ENCODE measurements at regions not wholly inside any gene's neighbourhood (a gene's known extent, or its start where the extent isn't known, plus 50 kb on each side); places are given as distances from the start of the nearest gene placed in this dataset.

- DNase-seq: no peak
Observed at GRCh38 chr9:129240581-129241211, 62.6 kb upstream of the IER5L start.

DNA sequence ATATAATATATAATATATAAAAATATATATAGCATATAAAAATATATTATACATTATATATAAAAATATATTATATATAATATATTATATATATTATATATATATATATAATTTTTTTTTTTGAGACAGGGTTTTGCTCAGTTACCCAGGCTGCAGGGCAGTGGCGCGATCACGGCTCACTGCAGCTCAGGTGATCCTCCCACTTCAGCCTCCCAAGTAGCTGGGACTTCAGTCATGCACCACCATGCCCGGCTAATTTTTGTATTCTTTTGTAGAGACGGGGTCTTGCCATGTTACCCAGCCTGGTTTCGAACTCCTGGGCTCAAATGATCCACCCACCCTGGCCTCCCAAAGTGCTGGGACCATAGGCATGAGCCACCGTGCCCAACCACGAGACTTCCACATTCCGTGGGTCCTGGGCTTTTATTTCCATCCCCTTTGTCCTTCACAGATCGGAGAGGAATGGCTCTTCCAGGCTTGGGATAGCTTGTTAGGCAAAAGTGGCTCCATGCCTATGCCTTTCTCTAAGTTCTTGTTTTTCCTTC is 62.0 kb upstream of the IER5L start:
- no peak for DNase-seq

DNA sequence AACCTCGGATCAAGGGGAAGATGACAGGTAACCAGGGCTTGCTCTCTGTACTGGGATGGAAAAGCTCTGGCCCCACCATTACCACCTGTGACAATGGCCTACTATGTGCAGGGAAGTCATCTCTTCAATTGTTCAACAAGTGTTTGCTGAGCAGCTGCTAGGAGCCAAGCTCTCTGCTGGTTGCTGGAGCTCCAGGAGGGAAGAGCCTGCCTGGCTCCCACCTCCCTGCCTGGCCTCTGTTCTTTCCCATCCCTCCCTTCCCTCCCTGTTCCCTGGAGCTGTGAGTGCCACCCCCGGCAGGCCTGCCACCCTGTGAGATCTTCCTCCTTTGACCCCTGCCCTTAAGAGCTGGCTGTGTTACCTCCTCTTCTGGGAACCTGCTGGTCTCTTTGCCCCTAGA is 59.7 kb upstream of the IER5L start:
- no peak for DNase-seq

GRCh38 chr9:129237164-129237611 is 59.1 kb upstream of the IER5L start:
- no peak for DNase-seq

DNA sequence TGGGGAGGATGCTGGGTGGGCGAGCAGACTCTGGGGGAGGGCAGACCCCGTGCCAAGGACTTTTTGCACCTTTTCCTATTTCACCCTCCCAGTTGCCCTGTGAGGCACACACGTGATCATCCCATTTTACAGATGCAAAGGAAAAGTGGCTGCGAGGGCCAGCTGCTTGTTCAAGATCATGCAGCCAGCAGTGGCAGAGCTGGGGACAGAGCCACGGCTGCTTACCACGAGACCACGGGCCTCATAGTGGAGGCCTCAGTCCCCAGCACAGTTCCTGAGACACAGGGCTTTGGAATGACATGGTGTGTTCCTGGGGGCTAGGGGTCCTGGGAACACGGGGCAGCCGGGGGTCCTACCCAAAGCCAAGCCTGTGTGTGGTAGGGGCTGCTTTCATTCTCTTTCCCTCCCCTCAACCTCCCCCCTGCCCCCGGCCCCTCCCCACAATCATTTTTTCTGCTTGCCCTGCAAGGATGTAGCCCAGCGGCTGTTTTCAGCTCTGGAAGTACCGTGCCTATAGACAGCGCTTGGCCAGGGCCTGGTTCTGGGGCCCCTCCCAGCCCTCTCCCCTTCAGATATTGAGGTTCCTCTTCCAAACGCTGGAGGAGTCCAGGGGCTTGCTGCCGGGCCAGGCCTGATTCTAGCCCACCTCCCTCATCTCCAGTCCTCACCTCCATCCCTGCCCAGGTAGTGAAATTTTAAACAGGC is 58.5 kb upstream of the IER5L start:
- no peak for DNase-seq

DNA sequence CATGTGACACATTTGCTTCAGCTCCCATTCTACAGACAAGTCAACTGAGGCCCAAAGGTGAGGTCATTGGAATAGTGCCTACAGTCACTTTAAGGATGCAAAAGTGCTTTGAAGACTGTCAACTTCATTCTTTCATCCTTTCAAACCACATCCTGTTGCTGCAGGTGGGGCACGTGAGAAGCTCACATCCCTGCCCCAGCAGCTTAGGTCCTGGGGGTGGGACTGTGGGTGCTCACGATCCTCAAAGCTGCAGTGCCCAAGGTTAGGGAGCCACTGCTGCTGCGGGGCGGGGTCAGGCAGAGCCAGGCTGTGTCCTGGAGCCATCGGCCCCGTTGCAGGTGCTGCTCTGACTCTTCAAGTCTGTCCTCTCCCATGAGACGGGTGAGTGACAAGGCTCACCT is 57.9 kb upstream of the IER5L start:
- no peak for DNase-seq

DNA sequence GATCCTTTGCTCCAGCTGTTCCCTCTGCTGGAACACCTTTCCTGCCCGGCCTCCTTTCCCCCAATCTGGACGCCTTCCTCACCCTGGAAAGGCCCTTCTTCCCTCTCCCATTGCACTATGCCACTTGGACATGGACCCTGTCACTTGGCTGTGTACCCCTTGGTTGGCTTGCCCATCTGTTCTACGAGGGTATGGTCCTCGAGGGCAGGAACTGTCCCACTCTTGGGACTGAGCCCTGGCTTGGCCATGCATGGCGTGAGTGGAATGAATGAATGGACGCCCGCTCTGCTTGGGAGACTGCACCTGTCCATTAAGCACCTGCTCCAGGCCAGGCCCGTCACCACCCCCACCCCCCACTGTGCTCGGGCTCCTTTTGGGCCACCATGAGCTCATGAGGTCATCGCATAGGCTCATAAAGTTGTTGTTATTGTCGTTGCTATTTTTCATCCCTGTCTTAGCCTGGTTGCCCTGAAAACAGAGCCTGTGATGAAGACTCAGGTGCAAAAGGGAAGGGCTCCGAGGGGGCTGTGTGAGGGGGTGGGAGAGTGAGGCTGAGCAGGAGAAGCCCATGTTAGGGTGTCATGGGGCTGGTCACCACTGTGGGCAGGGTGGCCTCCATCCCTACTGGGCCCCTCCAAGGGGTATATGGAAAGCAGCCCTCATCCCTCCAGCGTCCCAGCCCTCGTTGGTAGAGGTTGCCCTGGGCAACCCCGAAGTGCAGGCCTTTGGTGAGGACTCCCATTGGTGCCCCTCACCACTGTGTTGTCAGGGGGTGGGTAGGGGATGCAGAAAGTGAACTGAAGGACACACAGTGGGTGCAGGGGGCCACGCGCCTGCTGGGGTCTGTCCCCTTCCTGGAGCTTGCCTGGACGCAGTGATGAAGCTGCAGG is 57.2 kb upstream of the IER5L start:
- no peak for DNase-seq

GRCh38 chr9:129234491-129234890 is 56.4 kb upstream of the IER5L start:
- DNase-seq: no peak

DNA sequence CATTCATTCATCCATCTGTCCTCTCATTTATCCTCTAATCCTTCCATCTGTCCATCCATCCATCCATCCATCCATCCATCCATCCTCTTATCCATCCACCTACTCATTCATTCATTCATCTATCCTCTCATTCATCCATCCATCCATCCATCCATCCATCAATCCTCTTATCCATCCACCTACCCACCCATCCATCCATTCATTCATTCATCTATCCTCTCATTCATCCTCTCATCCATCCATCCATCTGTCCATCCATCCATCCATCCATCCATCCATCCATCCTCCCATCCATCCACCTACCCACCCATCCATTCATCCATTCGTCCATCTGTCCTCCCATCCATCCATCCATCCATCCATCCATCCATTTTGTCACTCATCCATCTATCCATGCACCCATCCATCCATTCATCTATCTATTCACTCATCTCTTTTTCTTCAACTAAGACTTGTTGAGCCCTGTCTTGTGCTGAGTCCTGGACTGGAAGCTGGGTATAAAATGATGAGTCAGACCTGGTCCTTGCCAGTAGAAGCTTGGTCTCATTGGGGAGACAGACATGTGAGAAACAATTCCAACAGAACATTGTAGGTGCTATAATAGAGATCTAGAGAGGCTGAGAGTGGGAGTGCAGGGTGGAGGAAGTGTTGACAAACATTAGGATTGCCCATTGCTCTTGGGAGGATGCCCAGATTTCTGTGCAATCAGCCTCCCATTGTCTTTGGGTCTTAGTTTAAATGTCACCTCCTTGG is 55.0 kb upstream of the IER5L start:
- DNase-seq: no peak

GRCh38 chr9:129231759-129232158 is 53.7 kb upstream of the IER5L start:
- DNase-seq: no peak

DNA sequence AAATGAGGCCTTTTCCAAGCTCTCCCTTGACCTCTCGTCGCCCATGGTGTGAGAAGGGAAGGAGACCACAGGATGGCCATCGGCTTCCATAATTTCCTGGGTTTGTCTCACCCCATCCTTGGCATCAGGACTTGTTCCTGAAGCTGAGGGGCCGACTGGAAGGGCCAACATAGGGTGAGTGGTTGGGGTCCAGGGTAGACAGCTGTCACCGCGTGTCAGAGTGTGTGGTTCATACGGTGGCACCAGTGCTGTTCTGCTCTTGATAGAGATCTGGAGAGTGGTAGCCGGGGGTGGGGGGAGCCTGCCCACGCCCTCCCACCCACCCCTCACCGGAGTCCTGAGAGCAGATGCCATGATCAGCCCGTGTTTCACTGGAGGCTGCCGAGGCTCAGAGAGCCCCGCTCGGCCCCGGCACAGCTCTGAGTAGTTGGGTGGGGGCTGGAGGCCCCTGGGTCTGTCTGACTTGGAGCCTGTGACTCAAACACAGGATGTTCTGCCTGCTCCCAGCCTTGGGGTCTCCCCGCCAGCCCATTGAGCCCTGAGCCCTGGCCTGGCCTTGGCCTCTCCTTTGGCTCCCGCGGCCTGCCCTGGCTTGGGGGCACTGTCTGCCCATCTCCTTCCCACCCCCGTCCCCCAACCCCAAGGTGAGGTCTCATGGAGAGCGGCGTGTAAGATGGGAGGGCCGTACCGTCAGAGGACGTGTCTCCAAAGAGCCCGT is 53.1 kb upstream of the IER5L start:
- no peak for DNase-seq

DNA sequence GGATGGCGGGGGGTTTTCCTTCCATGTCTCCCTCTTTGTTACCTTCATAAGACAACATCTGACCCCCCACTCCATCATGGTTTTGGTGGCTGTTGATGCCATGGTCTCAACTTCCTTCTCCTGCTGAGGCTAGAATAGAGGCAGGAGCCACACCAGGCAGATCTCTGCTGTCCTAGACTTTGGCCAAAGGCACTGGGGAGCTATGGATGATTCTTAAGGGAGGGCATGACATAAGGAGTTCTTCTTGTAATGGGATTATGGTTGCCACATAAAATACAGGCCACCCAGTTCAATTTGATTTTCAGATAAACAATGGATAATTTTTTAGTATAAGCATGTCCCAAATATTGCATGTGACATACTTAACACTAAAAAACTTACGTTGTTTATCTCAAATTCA is 52.2 kb upstream of the IER5L start:
- no peak for DNase-seq
